Loucy (cell line): ENCODE measurements at regions not wholly inside any gene's neighbourhood (a gene's known extent, or its start where the extent isn't known, plus 50 kb on each side); places are given as distances from the start of the nearest gene placed in this dataset.

ENCODE experiments used
- H2AFZ ChIP-seq: fragments of 200-600 bp; sonication (generic); 2 replicates; pipeline ENCODE4 v1.6.0; 2016; ENCODE audit warnings: antibody characterized with exemption, mild to moderate bottlenecking, low read length, moderate library complexity
- H3F3A ChIP-seq: fragments of 200-600 bp; 2 replicates; pipeline ENCODE4 v1.6.0; 2016; ENCODE audit warnings: antibody characterized with exemption, low read depth, mild to moderate bottlenecking
- H3K27me3 ChIP-seq: fragments of 200-600 bp; sonication (generic); 2 replicates; pipeline ENCODE4 v1.6.1; 2014; ENCODE audit warnings: low read length, mild to moderate bottlenecking; ENCODE audit not compliant: insufficient read depth, poor library complexity, severe bottlenecking
- H3K36me3 ChIP-seq: fragments of 200-600 bp; sonication (generic); 2 replicates; pipeline ENCODE4 v1.6.1; 2016; ENCODE audit warnings: low read length; ENCODE audit not compliant: insufficient read depth
- H3K4me1 ChIP-seq: fragments of 200-600 bp; sonication (generic); 2 replicates; pipeline ENCODE4 v1.5.1; 2014; ENCODE audit warnings: low read length, mild to moderate bottlenecking; ENCODE audit not compliant: insufficient read depth, poor library complexity, severe bottlenecking
- H3K4me2 ChIP-seq: fragments of 200-600 bp; sonication (generic); 2 replicates; pipeline ENCODE4 v1.6.0; 2014; ENCODE audit warnings: antibody characterized with exemption, low read length, low read depth, mild to moderate bottlenecking; ENCODE audit not compliant: poor library complexity, severe bottlenecking
- H3K4me3 ChIP-seq: fragments of 200-600 bp; sonication (generic); 2 replicates; pipeline ENCODE4 v1.5.1; 2014; ENCODE audit warnings: low read length, mild to moderate bottlenecking, mixed read lengths; ENCODE audit not compliant: poor library complexity, severe bottlenecking
- H3K79me2 ChIP-seq: fragments of 200-600 bp; sonication (generic); 2 replicates; pipeline ENCODE4 v1.6.1; 2014; ENCODE audit warnings: low read length; ENCODE audit not compliant: insufficient read depth
- H3K9ac ChIP-seq: fragments of 200-600 bp; sonication (generic); 2 replicates; pipeline ENCODE4 v1.6.0; 2014; ENCODE audit warnings: mild to moderate bottlenecking, low read depth, low read length, moderate library complexity; ENCODE audit not compliant: poor library complexity, severe bottlenecking
- H3K9me2 ChIP-seq: fragments of 200-600 bp; sonication (generic); replicated peaks from 2 replicates; pipeline ENCODE4 v1.6.1; 2016; ENCODE audit warnings: low read depth, low read length, mixed read lengths
- H3K9me3 ChIP-seq: fragments of 200-600 bp; sonication (generic); 2 replicates; pipeline ENCODE4 v1.6.1; 2014; ENCODE audit warnings: mild to moderate bottlenecking, antibody characterized with exemption, low read length, low read depth; ENCODE audit not compliant: insufficient read depth
- H4K20me1 ChIP-seq: fragments of 200-600 bp; sonication (generic); 2 replicates; pipeline ENCODE4 v1.6.0; 2014; ENCODE audit warnings: antibody characterized with exemption, low read length, mild to moderate bottlenecking; ENCODE audit not compliant: insufficient read depth, poor library complexity, severe bottlenecking
- EZH2phosphoT487 ChIP-seq: fragments of 200-600 bp; IDR thresholded peaks from 2 replicates; pipeline ENCODE4 v1.6.1; 2018; ENCODE audit warnings: antibody characterized with exemption, mild to moderate bottlenecking, moderate library complexity, borderline replicate concordance
- TF ChIP-seq, protein P1 (sequence below): fragments of 200-600 bp; sonication (generic); conservative IDR thresholded peaks from 2 replicates; pipeline ENCODE4 v1.5.1; 2014; ENCODE audit warnings: mild to moderate bottlenecking, antibody characterized with exemption, low read length

DNA sequence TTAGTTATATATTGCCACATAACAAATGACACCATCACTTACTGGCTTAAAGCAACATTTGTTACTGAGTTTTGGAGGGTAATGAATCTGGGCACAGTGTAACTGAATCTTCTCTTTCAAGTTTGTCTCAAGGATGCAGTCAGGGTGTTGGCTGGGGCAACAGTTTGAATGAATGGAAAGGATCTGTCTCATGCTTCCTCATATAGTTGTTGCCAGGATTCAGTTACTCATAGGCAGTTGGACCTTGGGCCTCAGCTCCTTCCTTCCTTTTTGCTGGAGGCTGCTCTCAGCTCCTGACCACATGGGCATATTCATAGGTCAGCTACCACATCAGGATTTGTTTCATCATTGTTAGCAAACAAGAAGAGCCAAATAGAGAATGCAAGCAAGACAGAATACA, 466.1 kb upstream of the MC4R start:
- Histone ChIP-seq H3K9me2 (no peaks in the 10 kb centered on the region), H3K27me3 (no peaks in the 10 kb centered on the region), H3F3A (no peaks in the 10 kb centered on the region), H3K4me2 (no peak overlapping the region), H3K9ac (no peak overlapping the region), H3K36me3 (no peaks in the 10 kb centered on the region), H3K9me3 (no peaks in the 10 kb centered on the region), H2AFZ (no peak overlapping the region), H3K79me2 (no peaks in the 10 kb centered on the region), H3K4me1 (no peaks in the 10 kb centered on the region), H4K20me1 (no peaks in the 10 kb centered on the region), H3K4me3 (no peak overlapping the region)
- TF ChIP-seq, protein P1, sequence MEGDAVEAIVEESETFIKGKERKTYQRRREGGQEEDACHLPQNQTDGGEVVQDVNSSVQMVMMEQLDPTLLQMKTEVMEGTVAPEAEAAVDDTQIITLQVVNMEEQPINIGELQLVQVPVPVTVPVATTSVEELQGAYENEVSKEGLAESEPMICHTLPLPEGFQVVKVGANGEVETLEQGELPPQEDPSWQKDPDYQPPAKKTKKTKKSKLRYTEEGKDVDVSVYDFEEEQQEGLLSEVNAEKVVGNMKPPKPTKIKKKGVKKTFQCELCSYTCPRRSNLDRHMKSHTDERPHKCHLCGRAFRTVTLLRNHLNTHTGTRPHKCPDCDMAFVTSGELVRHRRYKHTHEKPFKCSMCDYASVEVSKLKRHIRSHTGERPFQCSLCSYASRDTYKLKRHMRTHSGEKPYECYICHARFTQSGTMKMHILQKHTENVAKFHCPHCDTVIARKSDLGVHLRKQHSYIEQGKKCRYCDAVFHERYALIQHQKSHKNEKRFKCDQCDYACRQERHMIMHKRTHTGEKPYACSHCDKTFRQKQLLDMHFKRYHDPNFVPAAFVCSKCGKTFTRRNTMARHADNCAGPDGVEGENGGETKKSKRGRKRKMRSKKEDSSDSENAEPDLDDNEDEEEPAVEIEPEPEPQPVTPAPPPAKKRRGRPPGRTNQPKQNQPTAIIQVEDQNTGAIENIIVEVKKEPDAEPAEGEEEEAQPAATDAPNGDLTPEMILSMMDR = no peak
- no peak for TF ChIP-seq EZH2phosphoT487

DNA sequence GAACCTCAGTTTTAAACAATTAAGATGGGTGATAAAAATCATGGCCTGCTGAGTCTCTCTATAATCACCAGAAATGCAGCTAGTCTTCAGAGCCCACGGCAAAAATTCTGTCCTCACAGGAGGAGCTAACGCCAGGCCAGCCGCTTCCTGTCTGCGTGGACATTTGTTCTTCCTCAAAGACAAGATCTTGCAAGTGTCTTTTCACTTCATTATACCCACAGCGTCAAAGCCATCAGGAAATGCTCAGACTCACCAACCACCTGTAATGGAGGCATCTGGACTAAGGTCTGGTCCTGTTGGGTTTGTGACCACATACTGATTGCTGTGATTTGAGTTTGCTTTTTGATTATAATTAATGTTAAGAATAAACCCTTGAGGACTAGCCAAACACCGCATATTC, 473.8 kb upstream of the MC4R start:
- no peaks in the 10 kb centered on the region for H3K4me1 ChIP-seq
- no peaks in the 10 kb centered on the region for H3F3A ChIP-seq
- H3K36me3 ChIP-seq = no peaks in the 10 kb centered on the region
- H3K4me3 ChIP-seq = no peak overlapping the region
- H3K9ac ChIP-seq = no peak overlapping the region
- no peak overlapping the region for H2AFZ ChIP-seq
- no peaks in the 10 kb centered on the region for H3K79me2 ChIP-seq
- H3K4me2 ChIP-seq = no peak overlapping the region
- H3K9me3 ChIP-seq = no peaks in the 10 kb centered on the region
- no peaks in the 10 kb centered on the region for H3K9me2 ChIP-seq
- no peak for TF ChIP-seq EZH2phosphoT487
- TF ChIP-seq, protein P1 = no peak
- H4K20me1 ChIP-seq = no peaks in the 10 kb centered on the region
- no peaks in the 10 kb centered on the region for H3K27me3 ChIP-seq

DNA sequence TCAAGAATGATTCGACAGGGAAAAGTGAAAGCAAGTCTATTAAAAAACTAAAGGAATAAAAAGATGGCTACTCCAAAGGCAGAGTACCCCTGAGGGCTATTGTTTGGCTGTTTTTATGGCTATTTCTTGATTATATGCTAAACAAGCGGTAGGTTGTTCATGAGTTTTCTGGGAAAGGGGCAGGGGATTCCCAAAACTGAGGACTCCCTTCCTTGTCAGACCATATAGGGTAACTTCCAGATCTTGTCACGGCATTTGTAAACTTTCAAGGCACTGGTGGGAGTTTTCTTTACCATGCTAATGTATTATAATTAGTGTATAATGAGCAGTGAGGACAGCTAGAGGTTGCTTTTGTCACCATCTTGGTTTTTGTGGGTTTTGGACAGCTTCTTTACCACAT, 474.9 kb upstream of the MC4R start:
- no peak for TF ChIP-seq EZH2phosphoT487
- TF ChIP-seq, protein P1 = no peak
- Histone ChIP-seq H3K9me3 (no peaks in the 10 kb centered on the region), H3K4me1 (no peaks in the 10 kb centered on the region), H4K20me1 (no peaks in the 10 kb centered on the region), H3K4me3 (no peak overlapping the region), H3K4me2 (no peak overlapping the region), H3F3A (no peaks in the 10 kb centered on the region), H2AFZ (no peak overlapping the region), H3K36me3 (no peaks in the 10 kb centered on the region), H3K9me2 (no peaks in the 10 kb centered on the region), H3K9ac (no peak overlapping the region), H3K79me2 (no peaks in the 10 kb centered on the region), H3K27me3 (no peaks in the 10 kb centered on the region)
